NOMO-1 treated with DMSO at 0.1 percent for 48 hours (cell line): ENCODE measurements at regions not wholly inside any gene's neighbourhood (a gene's known extent, or its start where the extent isn't known, plus 50 kb on each side); places are given as distances from the start of the nearest gene placed in this dataset.
"Not testable (repeated sequence)": the region's sequence is repeated elsewhere in the genome, so short reads cannot be mapped to it uniquely, and the experiment has no call there.

Source experiments
- DNase-seq: peaks from one replicate; lab custom pipeline; 2025; ENCODE audit not compliant: unreplicated experiment; lab: John Stamatoyannopoulos, UW

- DNase-seq, result no peak
Measured at GRCh38 chr1:70553567-70553956, 142.5 kb downstream of the CTH start.

GRCh38 chr1:70554341-70554740 is 143.3 kb downstream of the CTH start:
- DNase-seq, result no peak

- DNase-seq, result no peak
Measured at GRCh38 chr1:70556541-70556940, 145.5 kb downstream of the CTH start.

GRCh38 chr1:70567167-70567566 is 156.1 kb downstream of the CTH start:
- no peak for DNase-seq

- no peak for DNase-seq
Measured at GRCh38 chr1:70571191-70571590, 160.1 kb downstream of the CTH start.

- no peak for DNase-seq
Measured at GRCh38 chr1:70573317-70573843, 162.3 kb downstream of the CTH start.

GRCh38 chr1:70581661-70582060 is 170.6 kb downstream of the CTH start:
- no peak for DNase-seq

- no peak for DNase-seq
Measured at GRCh38 chr1:70583522-70583921, 172.5 kb downstream of the CTH start.

GRCh38 chr1:70586046-70586445 is 175.0 kb downstream of the CTH start:
- DNase-seq, result no peak

- DNase-seq, result no peak
Measured at GRCh38 chr1:70587872-70588366, 176.9 kb downstream of the CTH start.

- not testable (repeated sequence) for DNase-seq
Measured at GRCh38 chr1:70593551-70593950, 182.5 kb downstream of the CTH start.

GRCh38 chr1:70608815-70609214 is 197.7 kb downstream of the CTH start:
- no peak for DNase-seq

GRCh38 chr1:70610164-70610563 is 199.1 kb downstream of the CTH start:
- not testable (repeated sequence) for DNase-seq

GRCh38 chr1:70616946-70617345 is 205.9 kb downstream of the CTH start:
- DNase-seq, result no peak

GRCh38 chr1:70617728-70618127 is 206.7 kb downstream of the CTH start:
- DNase-seq, result no peak

- no peak for DNase-seq
Measured at GRCh38 chr1:70627910-70628309, 216.8 kb downstream of the CTH start.

GRCh38 chr1:70628973-70629372 is 217.9 kb downstream of the CTH start:
- DNase-seq, result no peak

GRCh38 chr1:70633004-70633403 is 221.9 kb downstream of the CTH start:
- DNase-seq, result no peak

GRCh38 chr1:70635868-70636267 is 224.8 kb downstream of the CTH start:
- no peak for DNase-seq

- DNase-seq, result no peak
Measured at GRCh38 chr1:70641868-70642267, 230.8 kb downstream of the CTH start.

- no peak for DNase-seq
Measured at GRCh38 chr1:70656361-70656760, 245.3 kb downstream of the CTH start.

- no peak for DNase-seq
Measured at GRCh38 chr1:70659891-70660290, 248.8 kb downstream of the CTH start.

GRCh38 chr1:70666381-70667140 is 255.5 kb downstream of the CTH start:
- no peak for DNase-seq
